ENCODE measurements at regions not wholly inside any gene's neighbourhood (a gene's known extent, or its start where the extent isn't known, plus 50 kb on each side); places are given as distances from the start of the nearest gene placed in this dataset.

DNA sequence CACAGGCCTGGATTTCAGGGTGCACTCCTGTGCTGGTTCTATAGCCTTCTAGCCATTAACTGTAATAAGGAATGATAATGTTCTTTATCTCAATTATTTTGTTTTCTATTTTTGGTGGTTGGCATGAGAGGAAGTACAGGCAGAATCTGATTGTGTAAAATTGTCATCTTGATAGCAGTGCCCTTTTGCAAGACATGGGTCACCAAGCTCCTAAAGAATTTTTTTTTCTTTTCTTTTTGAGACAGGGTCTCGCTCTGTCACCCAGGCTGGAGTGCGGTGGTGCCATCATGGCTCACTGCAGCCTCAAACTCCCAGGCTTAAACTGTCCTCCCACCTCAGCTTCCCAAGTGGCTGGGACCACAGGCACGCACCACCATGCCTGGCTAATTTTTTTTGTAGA is 206.7 kb upstream of the JARID2 start:
- no peak for ATAC-seq
- no peaks in the 10 kb centered on the region for H3K36me3 Mint-ChIP-seq
- no peak for DNase-seq
- POLR2A ChIA-PET, result interaction anchor here (0.5 to 0.9 kb wide), 2 partner anchors 10 to 82 kb away, joined by 3 read pairs; no protein-coding TSS in a partner anchor
- H3K27me3 Mint-ChIP-seq, result no peaks in the 10 kb centered on the region
- H3K27ac Mint-ChIP-seq, result no peak overlapping the region
- H3K4me1 Mint-ChIP-seq, result peaks cover 0 to 2% (median 0%) of the 10 kb centered on the region in 4 donors
- no peak overlapping the region for H3K4me3 Mint-ChIP-seq
- no peaks in the 10 kb centered on the region for H3K9me3 Mint-ChIP-seq

- H3K36me3 Mint-ChIP-seq, result no peaks in the 10 kb centered on the region
- ATAC-seq, result no peak
These were observed 202.9 kb upstream of the JARID2 start for GRCh38 chr6:15042938-15043337.

DNA sequence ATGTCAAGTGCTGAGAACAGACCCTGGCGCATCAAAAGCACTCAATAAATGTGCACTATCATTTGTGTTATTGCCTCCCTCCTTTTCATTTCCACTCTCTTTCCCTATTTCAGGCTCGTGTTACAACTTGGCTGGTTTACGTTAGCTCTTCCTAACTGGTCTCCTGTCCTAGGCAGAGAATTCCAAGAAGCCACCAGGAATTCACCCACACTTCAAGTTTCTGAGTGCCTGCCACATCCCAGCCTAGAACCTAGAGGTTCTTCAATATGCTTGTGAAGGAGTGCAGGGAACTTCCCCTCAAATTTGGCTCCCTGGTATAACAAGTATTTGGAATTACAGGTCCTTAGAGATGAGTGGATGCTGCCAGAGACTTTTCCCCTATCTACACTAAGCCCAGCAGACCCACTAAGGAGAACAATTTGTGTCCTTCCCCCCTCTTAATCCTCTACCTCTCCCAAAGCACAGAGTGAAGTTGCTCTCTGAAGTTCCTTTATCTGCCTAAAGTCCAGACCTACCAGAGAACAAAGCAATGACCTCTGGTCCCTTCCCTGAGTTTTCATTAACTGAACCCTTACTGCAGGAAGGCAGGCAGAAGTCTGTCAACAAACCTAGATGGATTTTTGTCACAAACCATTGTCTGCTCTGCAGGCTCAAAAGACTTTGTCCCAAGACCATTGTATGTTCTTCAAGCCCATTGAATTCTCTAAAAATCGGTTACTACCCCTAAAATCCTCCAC is 201.6 kb upstream of the JARID2 start:
- H3K27me3 Mint-ChIP-seq, result no peaks in the 10 kb centered on the region
- peaks cover 0 to 7% (median 1%) of the 10 kb centered on the region in 4 donors for H3K4me1 Mint-ChIP-seq
- H3K36me3 Mint-ChIP-seq, result no peaks in the 10 kb centered on the region
- ATAC-seq (no peak), DNase-seq (no peak)
- POLR2A ChIA-PET, result no interaction called here
- no peak overlapping the region for H3K27ac Mint-ChIP-seq
- H3K4me3 Mint-ChIP-seq, result no peak overlapping the region
- H3K9me3 Mint-ChIP-seq, result no peaks in the 10 kb centered on the region

More at GRCh38 chr6:15042938-15043337, 202.9 kb upstream of the JARID2 start:
- POLR2A ChIA-PET, result no interaction called here
- Mint-ChIP-seq H3K27me3 (no peaks in the 10 kb centered on the region), H3K4me3 (no peak overlapping the region), H3K27ac (no peak overlapping the region), H3K9me3 (no peaks in the 10 kb centered on the region), H3K4me1 (peaks cover 0 to 2% (median 0%) of the 10 kb centered on the region in 4 donors)
- no peak for DNase-seq

- no peak for DNase-seq
- POLR2A ChIA-PET, result no interaction called here
- no peaks in the 10 kb centered on the region for H3K27me3 Mint-ChIP-seq
- no peak overlapping the region for H3K27ac Mint-ChIP-seq
- no peak for ATAC-seq
- no peak overlapping the region for H3K4me3 Mint-ChIP-seq
- H3K36me3 Mint-ChIP-seq, result no peaks in the 10 kb centered on the region
- no peaks in the 10 kb centered on the region for H3K9me3 Mint-ChIP-seq
- peaks cover 0 to 7% (median 1%) of the 10 kb centered on the region in 4 donors for H3K4me1 Mint-ChIP-seq
These were observed 200.9 kb upstream of the JARID2 start for GRCh38 chr6:15044948-15045347.

DNA sequence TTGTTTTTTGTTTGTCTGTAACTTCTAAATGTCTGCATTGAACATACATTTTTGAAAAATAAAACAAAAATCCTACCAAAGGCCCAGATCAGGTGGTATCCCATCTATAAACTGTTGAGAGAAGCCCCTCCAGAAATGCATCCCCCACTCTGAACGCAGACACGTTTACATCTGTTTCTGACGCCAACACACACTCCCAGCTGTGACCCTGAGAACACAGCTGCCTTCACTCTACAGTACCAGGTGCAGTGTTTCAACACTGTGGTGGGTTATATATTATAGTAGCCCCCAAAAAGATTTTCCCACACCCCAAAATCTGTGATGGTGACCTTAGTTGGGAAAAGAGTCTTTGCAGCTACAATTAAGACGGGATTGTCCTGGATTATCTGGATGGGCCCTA is 199.1 kb upstream of the JARID2 start:
- Mint-ChIP-seq H3K36me3 (no peaks in the 10 kb centered on the region), H3K27ac (no peak overlapping the region), H3K27me3 (no peaks in the 10 kb centered on the region), H3K4me3 (no peak overlapping the region), H3K9me3 (no peaks in the 10 kb centered on the region), H3K4me1 (peaks cover 0 to 7% (median 1%) of the 10 kb centered on the region in 4 donors)
- POLR2A ChIA-PET, result no interaction called here
- no peak for DNase-seq
- ATAC-seq, result no peak

- H3K9me3 Mint-ChIP-seq, result no peaks in the 10 kb centered on the region
- H3K4me3 Mint-ChIP-seq, result no peak overlapping the region
- H3K36me3 Mint-ChIP-seq, result no peaks in the 10 kb centered on the region
- peaks cover 0 to 7% (median 0%) of the 10 kb centered on the region in 4 donors for H3K4me1 Mint-ChIP-seq
- no peaks in the 10 kb centered on the region for H3K27me3 Mint-ChIP-seq
- POLR2A ChIA-PET, result interaction anchor here (1.2 kb wide), 1 partner anchor 9 kb away, joined by 3 read pairs; no protein-coding TSS in a partner anchor
- no peak for DNase-seq
- H3K27ac Mint-ChIP-seq, result peak overlapping the region in 1 of 10 donors; percentile 17
- ATAC-seq, result no peak
These were observed 197.5 kb upstream of the JARID2 start for GRCh38 chr6:15048367-15048766.

GRCh38 chr6:15058200-15059061 is 187.4 kb upstream of the JARID2 start:
- H3K27me3 Mint-ChIP-seq, result no peaks in the 10 kb centered on the region
- no peak overlapping the region for H3K4me3 Mint-ChIP-seq
- ATAC-seq (no peak), DNase-seq (no peak)
- no peak overlapping the region for H3K27ac Mint-ChIP-seq
- peaks cover 0 to 6% (median 0%) of the 10 kb centered on the region in 9 donors for H3K9me3 Mint-ChIP-seq
- H3K36me3 Mint-ChIP-seq, result peaks cover 0 to 3% (median 0%) of the 10 kb centered on the region in 3 donors
- H3K4me1 Mint-ChIP-seq, result peaks cover 0 to 11% (median 0%) of the 10 kb centered on the region in 4 donors
- POLR2A ChIA-PET, result no interaction called here

GRCh38 chr6:15061180-15061641 is 184.7 kb upstream of the JARID2 start:
- DNase-seq (no peak), ATAC-seq (no peak)

GRCh38 chr6:15061908-15062515 is 183.9 kb upstream of the JARID2 start:
- Mint-ChIP-seq H3K4me1 (peaks cover 0 to 13% (median under 1%) of the 10 kb centered on the region in 4 donors), H3K27ac (no peak overlapping the region), H3K4me3 (no peak overlapping the region), H3K9me3 (peaks cover 0 to 6% (median 0%) of the 10 kb centered on the region in 9 donors), H3K27me3 (no peaks in the 10 kb centered on the region), H3K36me3 (no peaks in the 10 kb centered on the region)
- POLR2A ChIA-PET, result interaction anchor here (0.7 kb wide), 1 partner anchor 305 kb away, joined by 3 read pairs; no protein-coding TSS in a partner anchor
- no peak for ATAC-seq
- no peak for DNase-seq

More at GRCh38 chr6:15061180-15061641, 184.7 kb upstream of the JARID2 start:
- H3K27ac Mint-ChIP-seq, result peak overlapping the region in 1 of 10 donors; percentile 8
- peaks cover 0 to 6% (median 0%) of the 10 kb centered on the region in 9 donors for H3K9me3 Mint-ChIP-seq
- POLR2A ChIA-PET, result interaction anchor here (0.6 to 0.7 kb wide), 2 partner anchors 33 to 304 kb away, joined by 3 read pairs; no protein-coding TSS in a partner anchor
- H3K36me3 Mint-ChIP-seq, result no peaks in the 10 kb centered on the region
- no peaks in the 10 kb centered on the region for H3K27me3 Mint-ChIP-seq
- H3K4me1 Mint-ChIP-seq, result peaks cover 0 to 11% (median 0%) of the 10 kb centered on the region in 4 donors
- H3K4me3 Mint-ChIP-seq, result no peak overlapping the region

DNA sequence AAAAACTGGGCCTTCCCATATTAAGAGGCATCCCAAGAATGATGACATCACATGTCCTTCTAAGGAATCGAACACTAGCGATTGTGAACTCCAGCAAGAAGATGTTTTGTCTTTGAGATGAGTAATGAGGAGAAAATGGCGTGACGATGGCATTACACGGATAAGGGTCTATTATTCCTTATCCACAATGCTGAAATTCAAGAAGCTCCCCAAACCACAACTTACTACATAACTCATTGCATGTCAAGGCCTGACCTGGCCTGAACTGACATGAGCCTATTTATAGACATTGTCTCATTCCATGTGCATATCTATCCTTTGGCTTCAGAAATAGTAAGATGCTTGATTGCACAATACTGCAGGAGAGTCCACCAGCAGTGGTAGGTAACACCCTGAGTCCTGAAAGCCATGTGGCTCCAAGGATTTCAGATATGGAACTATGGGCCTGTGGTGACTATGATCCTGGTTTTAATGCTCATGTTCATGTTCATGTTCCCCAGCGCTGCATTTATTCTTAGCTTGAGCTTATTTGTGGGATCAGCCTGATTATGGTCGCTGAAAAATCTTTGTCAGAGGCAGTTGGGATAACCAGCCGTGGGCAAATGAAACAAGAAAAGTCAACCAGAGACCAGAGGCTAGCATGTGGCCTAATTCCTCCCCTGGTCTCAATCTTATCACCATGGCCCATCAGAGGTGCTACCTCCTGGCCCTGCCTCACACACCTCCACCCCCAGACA is 183.2 kb upstream of the JARID2 start:
- DNase-seq, result no peak
- H3K36me3 Mint-ChIP-seq, result no peaks in the 10 kb centered on the region
- POLR2A ChIA-PET, result no interaction called here
- H3K4me1 Mint-ChIP-seq, result peaks cover 0 to 15% (median under 1%) of the 10 kb centered on the region in 4 donors
- no peak overlapping the region for H3K4me3 Mint-ChIP-seq
- ATAC-seq, result no peak
- no peak overlapping the region for H3K27ac Mint-ChIP-seq
- no peaks in the 10 kb centered on the region for H3K27me3 Mint-ChIP-seq
- H3K9me3 Mint-ChIP-seq, result peaks cover 0 to 6% (median 0%) of the 10 kb centered on the region in 9 donors

GRCh38 chr6:15063253-15063853 is 182.5 kb upstream of the JARID2 start:
- peaks cover 0 to 6% (median 0%) of the 10 kb centered on the region in 9 donors for H3K9me3 Mint-ChIP-seq
- no peaks in the 10 kb centered on the region for H3K27me3 Mint-ChIP-seq
- H3K4me1 Mint-ChIP-seq, result peaks cover 0 to 15% (median under 1%) of the 10 kb centered on the region in 4 donors
- H3K27ac Mint-ChIP-seq, result no peak overlapping the region
- ATAC-seq (no peak), DNase-seq (peak in 1 of 10 donors; percentile 3)
- POLR2A ChIA-PET, result no interaction called here
- H3K36me3 Mint-ChIP-seq, result no peaks in the 10 kb centered on the region
- no peak overlapping the region for H3K4me3 Mint-ChIP-seq

Measured in naive thymus-derived CD8-positive, alpha-beta T cell (primary cell).